NCI-H2029 (cell line): ENCODE measurements at regions not wholly inside any gene's neighbourhood (a gene's known extent, or its start where the extent isn't known, plus 50 kb on each side); places are given as distances from the start of the nearest gene placed in this dataset.
"Not testable (repeated sequence)": the region's sequence is repeated elsewhere in the genome, so short reads cannot be mapped to it uniquely, and the experiment has no call there.

Experiments
- DNase-seq: peaks from one replicate; lab custom pipeline; 2025; lab: John Stamatoyannopoulos, UW

- no peak for DNase-seq
These were observed 179.9 kb upstream of the TSHZ3 start for GRCh38 chr19:31529121-31529520.

- DNase-seq, result no peak
These were observed 181.5 kb upstream of the TSHZ3 start for GRCh38 chr19:31530781-31531180.

GRCh38 chr19:31531326-31531725 lies 182.1 kb upstream of the TSHZ3 start:
- DNase-seq, result no peak

GRCh38 chr19:31532034-31532433 lies 182.8 kb upstream of the TSHZ3 start:
- DNase-seq, result no peak

- DNase-seq, result no peak
These were observed 183.9 kb upstream of the TSHZ3 start for GRCh38 chr19:31533114-31533513.

- DNase-seq, result no peak
These were observed 185.0 kb upstream of the TSHZ3 start for GRCh38 chr19:31534231-31534630.

GRCh38 chr19:31534786-31535657 lies 185.8 kb upstream of the TSHZ3 start:
- DNase-seq, result no peak

GRCh38 chr19:31535691-31536460 lies 186.6 kb upstream of the TSHZ3 start:
- DNase-seq, result no peak

- no peak for DNase-seq
These were observed 187.9 kb upstream of the TSHZ3 start for GRCh38 chr19:31537136-31537535.

GRCh38 chr19:31537902-31538301 lies 188.7 kb upstream of the TSHZ3 start:
- DNase-seq, result not testable (repeated sequence)

GRCh38 chr19:31538879-31539278 lies 189.6 kb upstream of the TSHZ3 start:
- DNase-seq, result no peak

GRCh38 chr19:31539386-31539785 lies 190.2 kb upstream of the TSHZ3 start:
- DNase-seq, result no peak

- no peak for DNase-seq
These were observed 192.2 kb upstream of the TSHZ3 start for GRCh38 chr19:31541396-31541795.

GRCh38 chr19:31543456-31543855 lies 194.2 kb upstream of the TSHZ3 start:
- DNase-seq, result no peak

- DNase-seq, result no peak
These were observed 196.5 kb upstream of the TSHZ3 start for GRCh38 chr19:31545777-31546176.

- no peak for DNase-seq
These were observed 197.1 kb upstream of the TSHZ3 start for GRCh38 chr19:31546205-31546960.

- no peak for DNase-seq
These were observed 199.7 kb upstream of the TSHZ3 start for GRCh38 chr19:31548941-31549340.

- DNase-seq, result no peak
These were observed 204.0 kb upstream of the TSHZ3 start for GRCh38 chr19:31553112-31553845.

GRCh38 chr19:31553846-31554215 lies 204.6 kb upstream of the TSHZ3 start:
- no peak for DNase-seq

- DNase-seq, result no peak
These were observed 205.1 kb upstream of the TSHZ3 start for GRCh38 chr19:31554360-31554759.

GRCh38 chr19:31555634-31556215 lies 206.5 kb upstream of the TSHZ3 start:
- DNase-seq, result no peak
